ENCODE measurements at regions not wholly inside any gene's neighbourhood (a gene's known extent, or its start where the extent isn't known, plus 50 kb on each side); places are given as distances from the start of the nearest gene placed in this dataset.

DNA sequence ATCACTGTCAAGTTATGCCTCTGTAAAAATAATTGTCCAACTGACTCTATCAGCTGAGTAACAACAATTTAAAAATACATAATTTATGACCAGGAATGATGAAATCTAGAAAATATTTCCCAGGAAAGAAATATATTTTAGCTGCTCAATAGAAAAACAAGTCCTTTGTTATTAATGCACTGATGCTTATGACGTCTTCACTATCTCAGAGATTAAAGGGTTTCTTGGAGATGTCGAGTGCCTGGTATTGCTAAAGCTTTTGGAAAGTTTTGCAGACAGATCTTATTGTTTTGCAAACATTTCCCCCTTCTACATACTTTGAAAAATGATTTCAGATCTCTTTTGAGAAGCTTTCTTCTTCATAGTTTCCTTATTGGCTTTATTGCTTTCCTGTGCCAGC, 154.6 kb upstream of the RPS6KA3 start:
- no peak for DNase-seq

DNA sequence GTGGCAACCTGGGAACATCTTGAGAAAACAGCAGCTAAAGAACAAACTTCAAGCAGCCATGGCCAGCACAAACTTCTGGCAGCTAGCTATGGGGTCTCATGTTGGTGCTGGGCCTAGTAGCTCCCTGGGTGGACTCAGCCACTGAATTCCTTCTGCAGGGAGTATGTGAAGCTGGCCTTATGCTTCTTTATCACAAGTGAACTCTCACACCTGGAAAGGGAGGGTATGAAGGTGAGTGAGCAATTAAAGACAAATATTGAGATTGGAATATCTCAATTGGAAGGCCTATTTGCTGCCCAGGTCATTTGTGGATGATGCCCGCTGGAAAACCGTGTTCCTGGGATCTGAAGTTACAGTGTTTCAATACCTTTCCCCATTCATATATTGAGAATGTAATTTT, 153.3 kb upstream of the RPS6KA3 start:
- no peak for DNase-seq

DNA sequence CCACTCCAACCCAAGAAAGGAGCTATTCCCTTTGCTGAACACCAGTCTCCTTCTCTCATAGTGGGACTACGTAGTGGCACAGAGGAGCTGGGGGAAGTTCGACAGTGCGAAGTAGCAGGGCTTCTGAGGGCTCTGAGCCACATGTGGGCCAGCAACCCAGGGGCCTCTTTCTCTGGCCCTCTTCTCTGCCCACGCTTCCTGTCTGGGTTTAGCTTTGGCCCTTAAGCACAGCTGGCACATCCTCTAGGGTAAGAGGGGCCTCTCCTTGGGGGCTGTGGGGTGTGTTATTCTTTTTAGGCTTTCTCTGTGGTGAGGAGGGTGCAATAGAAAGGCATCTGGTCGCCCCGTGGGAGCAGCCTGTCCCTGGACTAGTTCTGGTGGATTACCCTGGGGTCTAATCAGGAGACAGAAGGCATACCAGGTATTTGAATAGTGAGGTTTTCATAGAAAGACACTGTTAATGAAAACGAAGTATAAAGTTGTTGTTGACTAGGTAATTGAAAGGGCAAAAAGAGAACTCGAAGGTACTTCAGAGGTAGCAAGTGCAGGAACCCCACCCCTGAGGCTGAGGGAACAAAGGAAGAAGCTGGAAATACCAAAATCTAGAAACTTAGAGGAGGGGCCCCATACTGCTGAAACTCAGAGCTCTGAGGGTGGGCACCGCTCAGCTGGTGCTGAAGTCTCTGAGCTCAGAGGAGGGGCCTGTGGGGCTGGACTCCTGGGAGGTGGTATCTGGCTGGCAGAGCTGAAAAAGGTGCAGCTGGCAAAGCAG, 151.9 kb upstream of the RPS6KA3 start:
- no peak for DNase-seq

DNA sequence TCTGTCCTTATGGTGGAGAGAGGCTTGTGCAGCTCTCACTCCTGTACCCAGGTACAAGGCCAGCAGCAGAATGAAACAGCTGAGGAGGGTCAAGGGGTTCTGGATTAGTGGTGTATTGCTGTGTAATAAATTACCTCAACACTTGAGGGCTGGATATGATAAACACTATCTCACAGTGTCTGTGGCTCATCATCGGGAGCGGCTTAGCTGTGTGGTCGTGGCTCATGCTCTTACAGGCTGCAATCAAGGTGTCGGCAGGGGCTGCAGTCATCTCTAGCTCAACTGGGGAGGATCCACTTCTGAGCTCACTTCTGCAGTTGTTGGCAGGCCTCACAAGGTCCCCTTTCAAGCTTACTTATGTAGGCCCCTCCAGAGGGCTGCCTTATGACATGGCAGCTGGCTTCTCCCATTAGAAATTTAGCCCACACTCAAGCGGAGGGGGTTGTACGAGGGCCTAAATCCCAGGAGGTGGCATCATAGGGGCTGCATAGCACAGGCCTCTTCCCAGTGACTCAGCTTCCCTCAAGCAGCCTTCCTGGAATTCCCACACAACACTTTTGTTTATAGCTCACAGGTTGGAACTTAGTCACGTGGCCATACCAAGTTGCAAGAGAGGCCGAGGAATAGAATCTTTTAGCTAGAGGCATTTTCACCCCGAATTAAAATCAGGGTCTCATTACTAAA, 148.2 kb upstream of the RPS6KA3 start:
- DNase-seq = peak; percentile 30

DNA sequence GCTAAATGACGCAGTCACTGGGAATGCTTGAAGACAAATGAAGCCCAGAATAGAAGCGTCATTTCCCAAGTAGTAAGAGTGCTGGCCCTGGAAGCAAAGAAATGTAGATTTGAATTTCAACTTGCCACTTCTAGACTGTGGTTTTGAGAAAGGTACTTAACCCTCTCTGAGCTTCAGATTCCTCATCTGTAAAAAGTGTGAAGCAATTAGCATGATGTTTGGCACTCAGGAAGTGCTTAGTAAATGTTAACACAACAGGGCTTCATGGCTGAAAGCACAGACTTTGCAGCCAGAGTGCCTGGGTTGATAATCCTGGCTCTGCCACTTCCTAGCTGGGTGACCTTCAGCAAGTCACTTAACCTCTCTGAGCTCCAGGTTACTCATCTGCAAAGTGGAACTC, 147.4 kb upstream of the RPS6KA3 start:
- no peak for DNase-seq

DNA sequence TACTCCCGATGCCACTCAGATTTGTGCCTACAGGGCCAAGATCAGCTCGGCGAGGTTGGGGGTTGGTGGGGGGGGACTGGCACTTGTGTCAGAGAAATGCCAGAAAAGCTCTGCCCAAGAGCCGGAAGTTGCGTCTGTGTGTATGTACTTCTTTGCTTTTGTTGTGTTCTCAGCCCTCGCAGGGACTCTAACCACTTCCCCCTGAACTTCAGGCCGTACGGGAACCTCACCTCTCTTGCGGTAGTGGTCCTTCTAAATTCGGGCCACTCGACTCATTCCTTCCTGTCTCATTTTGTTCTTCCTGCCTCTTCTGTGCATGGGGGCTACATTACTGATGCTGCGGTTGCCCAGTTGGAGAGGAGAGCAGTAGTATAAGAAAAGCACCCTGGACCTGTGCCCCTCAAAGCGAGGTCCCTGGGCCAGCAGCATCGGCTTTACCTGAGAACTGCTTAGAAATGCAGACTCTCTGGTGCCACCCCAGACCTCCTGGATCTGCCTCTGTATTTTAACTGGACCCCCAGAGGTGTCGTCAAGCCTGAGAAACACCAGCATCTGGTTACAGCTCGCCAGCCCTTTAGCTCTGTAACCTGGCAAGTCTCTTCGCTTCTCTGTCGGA, 146.3 kb upstream of the RPS6KA3 start:
- DNase-seq = no peak

DNA sequence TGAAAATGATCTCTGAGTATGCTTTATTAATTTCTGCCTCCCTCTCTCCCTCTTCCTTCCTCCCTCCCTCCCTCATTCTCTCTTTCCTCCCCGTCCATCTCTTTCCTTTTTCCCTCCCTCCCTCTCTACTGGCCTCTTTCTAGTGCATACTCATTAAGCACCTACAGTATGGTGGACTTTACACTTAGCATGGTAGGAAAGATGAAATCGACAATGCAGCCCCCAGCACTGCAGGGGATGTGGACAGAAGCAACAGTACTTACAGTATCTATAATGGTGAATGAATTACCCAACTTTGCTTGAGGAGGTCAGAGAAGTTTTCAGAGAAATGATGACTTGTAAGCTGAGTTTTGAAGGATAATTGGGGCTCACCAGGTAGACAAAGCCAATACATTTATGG, 143.8 kb upstream of the RPS6KA3 start:
- no peak for DNase-seq

DNA sequence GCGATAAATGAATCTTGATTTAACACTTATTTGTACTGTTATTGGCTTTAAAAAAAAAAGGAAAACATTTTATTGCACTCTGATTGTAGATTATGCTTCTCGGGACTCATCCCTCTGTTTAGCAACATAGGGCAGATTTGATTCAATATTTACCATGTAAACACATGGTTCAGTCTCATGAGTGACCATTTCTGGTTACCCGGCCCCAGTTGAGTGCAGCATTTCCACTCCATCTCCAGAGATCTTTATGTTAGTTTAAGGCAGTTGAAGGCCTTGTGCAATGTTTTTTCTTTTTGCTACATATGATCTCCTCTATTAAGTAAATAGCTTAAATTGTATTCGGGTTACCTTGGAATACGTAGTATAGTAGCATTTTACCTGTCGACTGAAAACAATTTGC, 143.3 kb upstream of the RPS6KA3 start:
- no peak for DNase-seq

DNA sequence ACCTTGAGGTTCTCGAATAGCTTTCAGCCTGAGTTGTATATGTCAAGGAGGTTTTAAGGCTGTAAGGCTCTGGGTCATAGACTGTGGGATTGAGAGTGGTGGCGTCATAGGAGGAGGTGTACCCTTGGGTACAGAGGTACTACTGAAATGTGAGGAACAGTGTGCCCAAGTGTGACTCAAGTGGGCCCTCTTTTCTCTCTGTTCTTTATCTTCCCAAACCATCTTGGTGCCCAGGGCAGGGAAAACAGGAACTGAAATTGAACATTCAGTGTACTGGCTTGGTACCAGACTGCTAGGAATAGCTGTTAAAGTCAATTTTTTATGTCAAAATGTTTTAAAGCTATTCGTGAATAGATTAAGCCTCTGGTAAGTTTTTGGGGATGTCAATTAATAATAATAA, 136.2 kb upstream of the RPS6KA3 start:
- no peak for DNase-seq

DNA sequence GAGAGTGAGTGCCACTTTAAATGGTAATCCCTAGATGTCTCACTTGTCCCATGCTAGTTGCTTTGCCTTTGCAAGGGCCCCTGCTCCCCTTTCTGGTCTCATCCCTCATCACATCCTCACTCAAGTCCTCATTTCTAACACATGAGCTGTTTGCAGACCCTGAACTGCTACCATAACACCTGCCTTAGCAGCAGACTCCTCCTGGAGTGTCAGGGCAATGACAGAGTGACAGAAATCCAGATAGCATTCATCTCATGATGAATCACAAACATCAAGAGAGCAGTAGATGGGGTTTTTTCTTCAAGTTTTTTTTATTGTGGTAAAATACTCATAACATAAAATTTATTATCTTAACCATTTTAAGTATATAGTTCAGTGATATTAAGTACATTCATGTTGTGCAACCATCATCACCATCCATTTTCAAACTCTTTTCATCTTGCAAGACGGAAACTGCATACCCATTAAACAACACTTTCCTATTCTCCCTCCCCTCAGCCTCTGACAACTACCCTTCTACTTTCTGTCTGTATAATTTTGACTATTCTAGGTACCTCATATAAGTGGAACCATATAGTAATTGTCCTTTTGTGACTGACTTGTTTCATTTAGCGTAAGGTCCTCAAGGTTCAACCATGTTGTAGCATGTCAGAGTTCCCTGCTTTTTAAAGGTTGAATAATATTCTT, 133.2 kb upstream of the RPS6KA3 start:
- DNase-seq = no peak

DNA sequence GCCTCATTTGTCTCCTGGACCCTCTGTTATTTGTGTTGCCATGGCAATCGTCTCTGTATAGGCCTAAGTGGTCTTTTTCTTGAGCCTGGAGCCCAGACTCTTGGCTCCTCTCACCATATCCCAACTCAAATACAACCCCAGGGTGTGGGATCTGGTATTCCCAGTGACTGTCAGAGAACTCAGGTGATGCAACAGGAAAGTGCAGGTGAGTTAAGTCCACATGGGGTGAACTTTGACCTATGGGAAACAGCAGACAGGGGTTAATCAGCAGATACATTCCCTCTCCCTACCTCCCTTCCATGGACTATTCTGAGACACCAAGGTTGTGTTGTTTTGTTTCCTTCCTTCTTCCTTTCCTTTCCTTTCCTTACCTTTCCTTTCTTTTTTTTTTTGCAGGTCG, 130.9 kb upstream of the RPS6KA3 start:
- no peak for DNase-seq

DNA sequence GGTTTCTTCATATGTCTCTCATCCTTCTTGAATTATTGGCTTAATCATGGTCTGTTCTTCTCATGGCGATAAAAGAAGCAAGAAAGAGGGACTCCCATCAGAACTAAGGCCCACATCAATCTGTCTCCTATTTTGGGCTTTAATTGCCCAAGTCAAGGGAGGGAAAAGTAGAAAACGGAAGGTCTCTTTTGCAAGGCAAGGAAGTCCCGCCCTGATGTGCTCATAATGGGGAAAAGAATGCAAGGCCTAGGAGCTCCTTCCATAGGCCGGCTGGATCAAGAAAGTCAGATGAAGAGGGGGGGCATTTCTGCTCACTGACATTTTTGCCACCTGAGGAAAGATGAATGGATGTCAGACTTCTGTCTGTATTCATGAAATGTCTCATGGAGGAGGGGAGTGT, 127.7 kb upstream of the RPS6KA3 start:
- no peak for DNase-seq

DNA sequence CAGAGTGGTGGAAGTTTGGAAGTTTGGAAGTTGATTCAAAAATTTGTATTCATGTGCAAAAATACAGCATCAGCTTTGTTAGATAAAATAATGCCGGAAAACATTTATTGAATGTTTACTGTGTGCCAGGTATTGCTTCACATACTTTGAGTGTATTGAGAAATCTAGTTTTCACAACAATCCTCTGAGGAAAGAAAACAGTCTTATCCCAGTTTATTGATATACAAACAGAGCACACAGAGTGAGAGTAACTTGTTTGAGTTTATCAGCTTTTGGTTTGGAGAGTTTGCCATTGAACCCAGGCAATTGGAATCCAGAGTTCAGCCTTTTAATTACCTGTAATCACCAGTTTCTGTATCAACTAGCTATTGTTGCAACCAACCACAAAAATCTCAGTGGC, 127.2 kb upstream of the RPS6KA3 start:
- DNase-seq = no peak

DNA sequence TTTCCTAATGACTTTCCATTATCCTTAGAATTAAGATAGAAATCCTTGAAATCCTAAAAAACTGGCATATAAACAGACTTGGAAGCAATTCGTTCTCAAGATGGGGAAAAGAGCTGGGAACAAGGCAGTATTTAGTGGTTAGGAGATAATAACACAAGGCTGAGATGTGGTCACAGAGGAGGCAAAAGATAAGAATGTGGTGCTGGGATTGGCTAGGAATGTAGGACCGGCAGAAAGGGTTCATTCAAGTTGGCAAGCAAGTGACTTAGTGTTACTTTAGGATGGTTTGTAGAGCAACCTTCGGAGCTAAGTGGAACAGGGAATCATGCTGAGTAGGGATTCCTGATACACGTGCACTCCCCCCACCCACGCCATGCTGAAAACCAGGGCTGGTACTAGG, 121.9 kb upstream of the RPS6KA3 start:
- no peak for DNase-seq

DNA sequence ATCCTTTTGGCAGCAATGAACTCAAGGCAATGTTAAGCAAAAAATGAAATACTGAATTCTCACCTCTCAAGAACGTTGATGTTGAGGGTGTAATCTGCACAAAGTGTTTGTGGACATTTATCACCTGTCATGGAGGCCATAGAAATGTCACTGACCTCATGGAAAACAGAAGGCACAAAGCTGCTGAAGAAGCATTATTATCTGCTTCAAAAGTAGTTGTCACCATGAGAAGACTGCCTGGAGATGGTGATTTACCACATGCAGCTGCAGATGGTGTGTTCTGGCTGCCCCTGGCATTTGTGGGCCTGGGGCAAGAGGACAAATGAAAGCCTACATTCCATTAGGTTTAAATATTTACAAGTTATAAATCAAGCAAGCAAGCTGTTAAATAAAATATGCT, 116.8 kb upstream of the RPS6KA3 start:
- DNase-seq = peak; percentile 4

DNA sequence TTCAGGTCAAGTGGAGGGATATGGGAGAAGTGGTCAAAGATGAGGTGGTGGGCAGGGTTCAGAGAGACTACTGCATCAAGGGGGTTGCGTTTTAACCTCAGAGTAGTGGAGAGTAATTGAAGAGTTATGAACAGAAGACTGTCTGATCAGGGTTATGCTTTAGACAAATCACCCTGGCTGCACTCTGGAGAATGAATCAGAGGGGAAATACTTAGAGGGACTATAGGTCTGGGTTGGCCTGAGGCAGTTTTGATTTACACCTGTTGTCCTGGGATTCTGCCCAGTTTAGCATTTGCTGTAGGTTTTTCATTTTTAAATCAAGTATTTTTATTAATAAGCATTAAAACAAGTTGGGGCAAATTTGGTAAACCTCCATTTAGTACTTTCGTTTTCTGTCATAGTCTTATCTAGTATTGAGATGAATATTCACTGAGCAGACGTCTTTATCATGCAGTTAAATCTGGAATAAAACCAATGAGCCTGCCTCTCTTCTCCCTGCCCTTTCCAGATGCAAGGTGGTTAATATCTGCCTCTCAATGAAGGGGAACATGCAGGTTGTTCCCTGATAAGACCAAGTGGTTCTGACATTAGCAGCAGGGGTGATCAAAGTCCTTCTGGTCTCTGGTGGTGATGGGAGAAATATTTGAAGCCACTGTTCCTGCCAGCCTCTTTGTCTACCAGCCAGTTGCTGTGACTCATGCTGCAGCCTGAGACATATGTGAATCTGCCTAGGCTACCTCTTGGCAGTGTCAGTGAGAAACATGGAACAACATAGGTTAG, 116.0 kb upstream of the RPS6KA3 start:
- DNase-seq = peak; percentile 29

DNA sequence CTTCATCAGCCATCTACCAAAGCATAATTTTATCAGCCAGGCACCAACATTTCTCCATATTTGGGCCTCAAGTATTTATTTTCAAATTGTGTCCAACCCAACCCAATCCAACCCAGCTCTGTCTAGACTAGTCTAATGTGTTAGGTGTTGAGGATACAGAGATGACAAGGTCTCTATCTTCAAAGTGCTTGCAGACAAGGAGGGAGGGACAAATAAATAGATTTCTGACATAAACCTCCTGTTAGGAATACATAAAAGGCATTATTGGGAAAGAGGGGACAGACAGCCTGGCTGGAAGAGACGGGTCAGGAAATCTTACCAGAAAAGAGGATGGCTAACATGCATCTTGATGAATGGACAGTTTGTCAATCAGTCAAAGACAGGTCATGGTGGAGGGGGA, 115.4 kb upstream of the RPS6KA3 start:
- DNase-seq = no peak

DNA sequence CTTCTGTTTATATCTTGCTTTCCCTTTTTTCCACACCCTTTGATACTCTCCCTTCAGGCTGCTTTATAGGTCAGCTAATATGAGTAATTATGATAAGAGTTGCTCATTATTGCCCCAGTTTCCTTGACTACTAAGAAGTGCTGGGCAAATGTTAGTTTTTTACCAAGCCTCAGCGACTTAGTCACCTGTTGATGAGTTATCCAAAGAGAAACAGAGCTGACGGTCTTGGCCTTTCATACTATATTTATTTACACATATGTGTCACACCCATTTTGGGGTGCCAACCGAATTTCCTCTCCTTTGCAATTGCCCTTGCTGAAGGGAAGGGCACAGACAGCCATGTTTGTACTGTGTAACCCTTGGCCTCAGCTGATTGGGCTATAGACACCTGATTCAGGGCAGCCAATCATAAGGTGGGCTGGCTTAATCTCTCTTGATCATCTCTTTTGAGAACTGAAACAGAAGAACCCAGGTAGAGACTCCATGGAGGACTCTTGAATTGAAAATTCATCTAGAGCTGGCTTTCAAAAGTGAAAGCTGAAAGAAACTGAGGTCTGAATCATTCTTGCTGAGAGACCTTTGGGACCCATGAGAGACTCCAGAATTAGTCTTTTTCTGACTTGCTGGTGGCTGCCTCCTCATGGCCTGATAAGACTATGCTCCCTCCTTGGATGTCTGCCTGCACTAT, 111.7 kb upstream of the RPS6KA3 start:
- peak; percentile 12 for DNase-seq

DNA sequence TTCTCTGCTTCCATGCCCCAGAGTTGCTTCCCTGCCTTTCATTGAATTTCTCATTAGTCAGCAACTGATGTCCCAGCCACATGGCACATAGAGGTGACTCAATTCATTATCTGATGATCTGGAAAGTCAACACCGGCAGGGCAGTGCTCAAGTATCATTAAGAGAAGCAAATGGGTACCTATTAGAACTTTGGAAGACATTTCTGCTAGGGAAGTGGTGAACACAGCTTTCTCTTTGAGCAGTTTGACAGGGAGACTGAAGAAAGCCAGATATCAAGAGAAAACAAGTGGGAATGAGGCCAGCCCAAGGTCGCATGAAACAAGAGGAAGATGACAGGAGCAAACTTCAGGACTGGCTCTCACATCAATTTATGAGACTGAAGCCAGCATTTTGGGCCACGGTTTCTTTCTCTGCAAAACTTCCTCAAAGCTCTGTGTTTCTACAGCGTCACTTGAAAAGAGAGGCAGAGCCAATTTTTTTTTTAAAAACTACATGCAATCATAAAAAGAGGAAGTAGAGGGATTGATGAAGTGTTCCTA, 108.3 kb upstream of the RPS6KA3 start:
- no peak for DNase-seq

DNA sequence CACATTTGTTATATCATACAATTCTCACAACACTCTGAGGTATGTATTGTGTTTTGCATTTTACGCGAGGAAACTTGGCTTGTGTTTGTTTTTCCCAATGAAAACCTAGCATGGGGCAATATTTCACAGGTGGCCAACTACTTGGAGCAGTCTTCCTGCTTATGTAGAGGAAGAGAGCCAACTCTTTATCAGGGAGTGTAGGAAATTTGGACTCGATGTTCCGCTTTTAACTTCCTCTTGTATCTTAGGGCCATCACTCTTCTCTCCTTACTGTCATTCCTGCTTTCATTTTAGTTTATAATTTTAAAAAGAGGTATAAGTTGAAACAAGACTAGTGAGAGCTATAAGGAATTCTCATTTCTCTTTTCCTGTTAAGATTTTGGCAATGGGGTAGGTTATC, 107.7 kb upstream of the RPS6KA3 start:
- DNase-seq = no peak

DNA sequence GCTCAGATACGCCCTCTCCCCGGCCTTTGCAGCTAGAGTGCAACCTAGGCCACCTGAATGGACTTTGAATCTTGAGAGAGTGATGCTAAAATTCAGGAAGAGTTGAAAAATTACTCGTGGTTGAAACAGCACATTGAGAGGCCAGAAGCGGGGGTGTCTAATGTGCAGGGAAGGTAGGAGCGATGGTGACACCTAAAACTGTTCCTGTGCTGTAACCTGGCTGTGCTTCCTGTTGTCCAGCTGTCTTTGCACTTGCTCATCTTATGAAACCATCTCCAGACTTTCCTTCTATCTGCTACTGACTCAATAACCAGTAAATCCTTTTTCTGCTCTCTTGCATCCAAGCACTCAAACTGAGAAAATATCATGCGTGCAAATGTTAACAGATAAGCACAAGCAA, 106.4 kb upstream of the RPS6KA3 start:
- no peak for DNase-seq

DNA sequence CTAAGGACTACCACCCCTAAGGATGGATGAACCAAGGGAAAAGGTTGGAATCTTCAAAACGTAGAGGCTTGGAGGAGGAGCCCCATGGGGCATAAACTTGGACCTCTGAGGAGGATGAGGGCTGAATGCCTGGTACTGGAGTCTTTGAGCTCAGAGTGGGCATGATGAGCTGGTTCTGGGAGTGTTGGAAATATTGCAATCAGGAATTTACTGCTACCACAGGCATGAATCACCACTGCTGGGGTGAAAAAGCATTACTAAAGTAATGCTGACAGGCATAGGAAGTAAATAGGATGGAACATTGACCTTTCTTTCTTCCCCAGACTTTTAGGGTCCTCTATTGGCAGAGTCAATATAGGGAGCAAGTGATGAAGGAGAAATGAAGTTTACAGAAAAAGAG, 105.8 kb upstream of the RPS6KA3 start:
- peak; percentile 61 for DNase-seq

Measured in EL (cell line).